ENCODE measurements at regions not wholly inside any gene's neighbourhood (a gene's known extent, or its start where the extent isn't known, plus 50 kb on each side); places are given as distances from the start of the nearest gene placed in this dataset.
A peak's percentile ranks its signal among the peaks of the same experiment; 100 is the strongest.

- DNase-seq = no peak
These were observed 97.2 kb downstream of the TRIM36 start for GRCh38 chr5:115072266-115073064.

- DNase-seq = no peak
These were observed 99.0 kb downstream of the TRIM36 start for GRCh38 chr5:115070737-115071136.

- DNase-seq = peak in 8 of 14 donors; percentile 1 to 21 (median 6)
These were observed 100.4 kb downstream of the TRIM36 start for GRCh38 chr5:115069087-115069968.

- DNase-seq = no peak
These were observed 101.2 kb downstream of the TRIM36 start for GRCh38 chr5:115068239-115069086.

- DNase-seq = no peak
These were observed 105.3 kb downstream of the TRIM36 start for GRCh38 chr5:115064380-115064779.

GRCh38 chr5:115054387-115054951 is 115.2 kb downstream of the TRIM36 start:
- DNase-seq = no peak

- no peak for DNase-seq
These were observed 116.8 kb downstream of the TRIM36 start for GRCh38 chr5:115052948-115053347.

- DNase-seq = no peak
These were observed 118.8 kb downstream of the TRIM36 start for GRCh38 chr5:115050866-115051265.

GRCh38 chr5:115033861-115034260 is 135.8 kb downstream of the TRIM36 start:
- DNase-seq = peak in 1 of 14 donors; percentile 2

GRCh38 chr5:115028557-115028956 is 141.2 kb downstream of the TRIM36 start:
- DNase-seq = no peak

- no peak for DNase-seq
These were observed 144.8 kb downstream of the TRIM36 start for GRCh38 chr5:115024922-115025321.

- DNase-seq = no peak
These were observed 147.4 kb downstream of the TRIM36 start for GRCh38 chr5:115022303-115022702.

- no peak for DNase-seq
These were observed 153.1 kb downstream of the TRIM36 start for GRCh38 chr5:115016646-115017045.

GRCh38 chr5:114999176-114999575 is 170.5 kb downstream of the TRIM36 start:
- no peak for DNase-seq

GRCh38 chr5:114989512-114989911 is 180.2 kb downstream of the TRIM36 start:
- no peak for DNase-seq

- no peak for DNase-seq
These were observed 181.6 kb downstream of the TRIM36 start for GRCh38 chr5:114988096-114988495.

GRCh38 chr5:114984796-114985195 is 184.9 kb downstream of the TRIM36 start:
- no peak for DNase-seq

GRCh38 chr5:114981111-114981510 is 188.6 kb downstream of the TRIM36 start:
- no peak for DNase-seq

- no peak for DNase-seq
These were observed 191.6 kb downstream of the TRIM36 start for GRCh38 chr5:114977979-114978573.

- DNase-seq = no peak
These were observed 200.2 kb downstream of the TRIM36 start for GRCh38 chr5:114969482-114969881.

GRCh38 chr5:114957384-114957783 is 212.3 kb downstream of the TRIM36 start:
- DNase-seq = no peak

GRCh38 chr5:114953565-114953964 is 216.1 kb downstream of the TRIM36 start:
- no peak for DNase-seq
